ENCODE measurements at regions not wholly inside any gene's neighbourhood (a gene's known extent, or its start where the extent isn't known, plus 50 kb on each side); places are given as distances from the start of the nearest gene placed in this dataset.

- TF ChIP-seq TAF1 (IDR thresholded peaks at IDR 0.05; ENCODE audit: low read depth) (no peak), TCF12 (IDR thresholded peaks at IDR 0.05; ENCODE audit: low read depth) (no peak), FOXM1 (IDR thresholded peaks at IDR 0.05; ENCODE audit: borderline replicate concordance, low read depth) (no peak), MAX (IDR thresholded peaks at IDR 0.05) (no peak), CEBPB (IDR thresholded peaks at IDR 0.05) (no peak), EP300 (IDR thresholded peaks at IDR 0.05; ENCODE audit: borderline replicate concordance) (no peak), USF1 (IDR thresholded peaks at IDR 0.05) (no peak), EGR1 (IDR thresholded peaks at IDR 0.05) (no peak), RAD21 (IDR thresholded peaks at IDR 0.05; ENCODE audit: low read depth) (no peak)
Observed at GRCh38 chr16:63283721-63284120, 1247.5 kb upstream of the CDH8 start.
